Activated CD4-positive, alpha-beta T cell treated with anti-CD3 and anti-CD28 coated beads for 36 hours (primary cell): ENCODE measurements at regions not wholly inside any gene's neighbourhood (a gene's known extent, or its start where the extent isn't known, plus 50 kb on each side); places are given as distances from the start of the nearest gene placed in this dataset.

ENCODE experiments used
- ATAC-seq: fragments of 200-7000 bp; cut with Tn5 transposase; one replicate; pipeline ENCODE4 v1.10.0; 2021; ENCODE audit warnings: mild to moderate bottlenecking, moderate library complexity
- CTCF ChIA-PET: fragments of 350-600 bp; sonication (Branson Sonifier 250); formaldehyde crosslinking; loops from one replicate; lab custom pipeline; 2021; ENCODE audit warnings: antibody characterized with exemption; lab: Charles Lee
- POLR2A ChIA-PET: fragments of 350-600 bp; sonication (Branson Sonifier 250); formaldehyde crosslinking; loops from one replicate; lab custom pipeline; 2021; ENCODE audit warnings: antibody characterized with exemption, inconsistent platforms; lab: Charles Lee
- DNase-seq: peaks from one replicate; pipeline ENCODE4 v3.0.0-alpha.2; 2020
- H3K27ac Mint-ChIP-seq: one replicate; pipeline ENCODE4 v1.8.0; 2021; ENCODE audit warnings: mixed read lengths
- H3K27me3 Mint-ChIP-seq: one replicate; pipeline ENCODE4 v1.8.0; 2021; ENCODE audit warnings: mixed read lengths
- H3K36me3 Mint-ChIP-seq: one replicate; pipeline ENCODE4 v1.8.0; 2021; ENCODE audit warnings: low read depth, mixed read lengths
- H3K4me1 Mint-ChIP-seq: one replicate; pipeline ENCODE4 v1.8.0; 2021; ENCODE audit warnings: mixed read lengths
- H3K4me3 Mint-ChIP-seq: one replicate; pipeline ENCODE4 v1.8.0; 2021; ENCODE audit warnings: mild to moderate bottlenecking, moderate library complexity, mixed read lengths
- H3K9me3 Mint-ChIP-seq: one replicate; pipeline ENCODE4 v1.8.0; 2021; ENCODE audit warnings: low read depth, mixed read lengths
- intact Hi-C, 2 experiments: fragments of 100-400 bp; cut with DNase I in 1 of 2; cut with micrococcal nuclease in 1 of 2; formaldehyde crosslinking; loops; one replicate each; pipeline versions ENCODE4 v1.14.2 to v1.15.1; 2022 to 2024; cut with DNase I, micrococcal nuclease

- POLR2A ChIA-PET: interaction anchor here (0.6 to 0.7 kb wide), 2 partner anchors 13 to 21 kb away, joined by 3 read pairs; no protein-coding TSS in a partner anchor
- intact Hi-C loops: loop anchor here (5.0 kb wide), 2 partner anchors 75 to 195 kb away; no protein-coding TSS in a partner anchor
Observed at GRCh38 chr9:31347082-31347617, 1037.3 kb upstream of the ACO1 start.

DNA sequence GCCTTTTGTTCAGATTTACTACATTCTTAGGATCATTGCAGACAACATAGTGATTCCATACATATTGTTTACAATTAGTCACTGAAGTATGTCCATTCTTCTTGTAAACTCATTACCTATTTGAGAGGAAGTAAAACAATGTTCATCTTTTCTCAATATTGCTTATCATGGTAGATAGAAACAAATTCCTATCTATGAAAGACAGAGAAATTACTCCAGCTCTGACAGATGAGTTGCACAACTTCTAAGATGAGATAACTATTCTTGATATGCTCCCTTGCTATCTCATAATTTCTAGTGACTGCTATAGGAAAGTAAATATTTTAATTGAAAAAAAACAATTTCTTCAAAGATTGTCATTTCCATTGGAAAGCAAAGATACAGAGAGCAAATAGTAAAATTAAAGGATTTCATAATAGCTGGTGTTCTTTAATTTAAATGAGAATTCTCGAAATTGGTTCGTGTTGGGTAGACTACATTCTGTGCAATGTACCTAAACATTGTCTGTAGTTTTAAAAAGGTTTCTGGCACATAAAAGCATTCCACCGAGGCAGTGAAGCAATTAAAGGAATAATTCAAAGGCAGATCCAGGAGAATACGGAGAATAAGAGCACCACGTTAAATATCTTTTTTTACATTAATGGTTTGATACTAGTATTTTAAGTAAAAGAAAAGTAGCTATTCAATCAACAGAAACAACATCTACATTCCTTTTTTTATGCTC is 1029.1 kb upstream of the ACO1 start:
- Mint-ChIP-seq H3K4me3 (no peak overlapping the region), H3K36me3 (no peaks in the 10 kb centered on the region), H3K9me3 (peaks cover 7% of the 10 kb centered on the region), H3K27ac (no peak overlapping the region), H3K4me1 (no peaks in the 10 kb centered on the region), H3K27me3 (no peaks in the 10 kb centered on the region)
- ChIA-PET CTCF (no interaction called here), POLR2A (no interaction called here)
- intact Hi-C loops: no loop called here
- DNase-seq (no peak), ATAC-seq (no peak)

More at GRCh38 chr9:31347082-31347617, 1037.3 kb upstream of the ACO1 start:
- Mint-ChIP-seq H3K4me1 (peaks cover 32% of the 10 kb centered on the region), H3K36me3 (peaks cover 11% of the 10 kb centered on the region), H3K4me3 (peak overlapping the region; percentile 65), H3K27ac (peak overlapping the region; percentile 95), H3K27me3 (no peaks in the 10 kb centered on the region), H3K9me3 (peaks cover 12% of the 10 kb centered on the region)
- DNase-seq: no peak
- peak; percentile 94 for ATAC-seq
- CTCF ChIA-PET: interaction anchor here (0.7 to 1.7 kb wide), 4 partner anchors 12 to 34 kb away, joined by 3 to 5 read pairs (median 4); no protein-coding TSS in a partner anchor

- ChIA-PET CTCF (no interaction called here), POLR2A (no interaction called here)
- no peaks in the 10 kb centered on the region for H3K27me3 Mint-ChIP-seq
- no peak overlapping the region for H3K27ac Mint-ChIP-seq
- DNase-seq (no peak), ATAC-seq (no peak)
- intact Hi-C loops: no loop called here
- no peaks in the 10 kb centered on the region for H3K4me1 Mint-ChIP-seq
- no peak overlapping the region for H3K4me3 Mint-ChIP-seq
- H3K36me3 Mint-ChIP-seq: no peaks in the 10 kb centered on the region
- H3K9me3 Mint-ChIP-seq: peaks cover 7% of the 10 kb centered on the region
Observed at GRCh38 chr9:31355965-31356364, 1028.5 kb upstream of the ACO1 start.

DNA sequence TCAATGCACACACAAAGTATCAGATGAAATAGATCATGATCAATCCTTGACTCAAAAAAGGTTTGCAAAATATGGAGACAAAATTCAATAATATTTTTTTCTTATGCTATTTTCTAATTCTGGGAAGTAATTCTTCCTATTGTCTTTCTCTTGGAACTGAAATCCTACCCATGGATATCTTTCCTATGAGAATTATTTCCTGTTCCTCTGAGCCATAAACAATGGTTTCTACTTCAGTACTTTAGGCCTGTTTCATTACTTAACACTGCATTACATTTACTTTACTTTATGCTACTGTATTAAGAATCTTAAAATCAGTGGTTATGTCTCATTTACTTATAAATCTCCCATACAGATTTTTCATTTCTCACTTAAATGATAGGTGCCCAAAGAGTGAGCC is 1025.4 kb upstream of the ACO1 start:
- CTCF ChIA-PET: interaction anchor here (1.1 kb wide), 1 partner anchor 12 kb away, joined by 4 read pairs; no protein-coding TSS in a partner anchor
- POLR2A ChIA-PET: no interaction called here
- no peak for ATAC-seq
- intact Hi-C loops: no loop called here
- Mint-ChIP-seq H3K4me1 (no peaks in the 10 kb centered on the region), H3K4me3 (no peak overlapping the region), H3K36me3 (no peaks in the 10 kb centered on the region), H3K9me3 (peaks cover 5% of the 10 kb centered on the region), H3K27me3 (no peaks in the 10 kb centered on the region), H3K27ac (no peak overlapping the region)
- no peak for DNase-seq

- no peaks in the 10 kb centered on the region for H3K36me3 Mint-ChIP-seq
- H3K27me3 Mint-ChIP-seq: no peaks in the 10 kb centered on the region
- no peak for DNase-seq
Observed at GRCh38 chr9:31364171-31364570, 1020.3 kb upstream of the ACO1 start.

GRCh38 chr9:31372799-31373587 is 1011.5 kb upstream of the ACO1 start:
- Mint-ChIP-seq H3K4me1 (no peaks in the 10 kb centered on the region), H3K27ac (no peak overlapping the region), H3K9me3 (peaks cover 2% of the 10 kb centered on the region), H3K36me3 (no peaks in the 10 kb centered on the region), H3K4me3 (no peak overlapping the region), H3K27me3 (no peaks in the 10 kb centered on the region)
- intact Hi-C loops: no loop called here
- ATAC-seq: no peak
- ChIA-PET POLR2A (no interaction called here), CTCF (no interaction called here)
- no peak for DNase-seq

More at GRCh38 chr9:31364171-31364570, 1020.3 kb upstream of the ACO1 start:
- Mint-ChIP-seq H3K27ac (no peak overlapping the region), H3K4me1 (no peaks in the 10 kb centered on the region), H3K4me3 (no peak overlapping the region), H3K9me3 (no peaks in the 10 kb centered on the region)
- ChIA-PET CTCF (no interaction called here), POLR2A (no interaction called here)
- intact Hi-C loops: no loop called here
- ATAC-seq: no peak

- H3K4me3 Mint-ChIP-seq: no peak overlapping the region
- ATAC-seq: no peak
- H3K9me3 Mint-ChIP-seq: peaks cover 2% of the 10 kb centered on the region
- DNase-seq: no peak
- H3K4me1 Mint-ChIP-seq: no peaks in the 10 kb centered on the region
- ChIA-PET CTCF (no interaction called here), POLR2A (no interaction called here)
- no peaks in the 10 kb centered on the region for H3K27me3 Mint-ChIP-seq
- H3K36me3 Mint-ChIP-seq: no peaks in the 10 kb centered on the region
- H3K27ac Mint-ChIP-seq: no peak overlapping the region
- intact Hi-C loops: no loop called here
Observed at GRCh38 chr9:31377358-31377757, 1007.1 kb upstream of the ACO1 start.

- Mint-ChIP-seq H3K36me3 (no peaks in the 10 kb centered on the region), H3K27ac (no peak overlapping the region), H3K9me3 (no peaks in the 10 kb centered on the region), H3K27me3 (no peaks in the 10 kb centered on the region), H3K4me1 (peaks cover 9% of the 10 kb centered on the region), H3K4me3 (no peak overlapping the region)
- ChIA-PET CTCF (no interaction called here), POLR2A (no interaction called here)
- intact Hi-C loops: no loop called here
- DNase-seq (no peak), ATAC-seq (no peak)
Observed at GRCh38 chr9:31388660-31389059, 995.8 kb upstream of the ACO1 start.

DNA sequence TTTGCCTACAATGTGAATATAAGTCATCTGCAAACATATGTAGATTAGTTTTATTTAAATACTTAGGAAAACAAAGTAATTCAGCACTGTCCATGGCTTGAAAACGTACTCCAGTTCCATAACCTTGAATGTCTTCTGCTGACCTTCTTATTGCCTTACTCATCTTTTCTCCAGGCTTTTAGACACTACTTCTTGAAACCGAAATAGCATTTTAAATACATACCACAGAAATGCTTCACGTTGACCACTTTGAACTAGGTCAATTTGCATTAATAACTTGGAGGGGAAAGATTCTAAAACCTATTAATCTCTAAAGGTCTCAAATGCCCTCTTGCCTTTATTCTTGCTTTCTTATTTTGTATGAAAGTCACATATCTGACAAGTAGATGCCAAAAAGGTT is 995.4 kb upstream of the ACO1 start:
- no peaks in the 10 kb centered on the region for H3K27me3 Mint-ChIP-seq
- POLR2A ChIA-PET: no interaction called here
- H3K4me3 Mint-ChIP-seq: no peak overlapping the region
- DNase-seq: no peak
- H3K9me3 Mint-ChIP-seq: no peaks in the 10 kb centered on the region
- H3K4me1 Mint-ChIP-seq: peaks cover 9% of the 10 kb centered on the region
- intact Hi-C loops: no loop called here
- H3K27ac Mint-ChIP-seq: no peak overlapping the region
- H3K36me3 Mint-ChIP-seq: no peaks in the 10 kb centered on the region
- CTCF ChIA-PET: no interaction called here
- ATAC-seq: no peak

DNA sequence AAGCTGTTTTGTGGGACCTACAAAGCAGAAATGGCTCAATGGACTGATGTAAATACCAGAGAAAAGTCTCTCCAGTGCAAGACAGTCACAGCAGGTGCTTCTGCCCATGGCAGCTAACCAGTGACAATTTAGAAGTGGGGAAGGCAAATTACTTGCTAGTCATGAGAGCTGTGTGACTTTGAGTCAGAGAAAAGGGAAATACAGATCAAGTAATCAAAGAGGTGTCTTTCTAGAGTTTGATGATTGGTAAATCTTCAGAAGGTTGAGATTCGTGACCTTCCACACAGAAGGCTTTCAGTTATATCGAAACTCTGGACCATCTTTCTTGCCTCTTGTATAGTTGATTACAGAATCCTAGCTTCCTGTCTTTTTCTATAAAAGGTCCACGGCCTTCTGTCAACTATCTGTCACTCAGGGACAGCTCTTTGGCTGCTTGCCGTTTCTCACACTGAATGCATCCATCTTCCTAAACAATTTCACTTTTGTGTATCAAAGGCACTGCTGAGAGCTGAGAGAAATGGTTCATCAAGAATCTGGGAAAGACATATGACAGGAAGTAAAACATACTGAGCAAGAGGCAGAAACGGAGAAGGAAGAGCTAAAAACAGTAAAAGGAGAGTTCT is 993.9 kb upstream of the ACO1 start:
- intact Hi-C loops: no loop called here
- Mint-ChIP-seq H3K4me1 (peaks cover 9% of the 10 kb centered on the region), H3K27ac (no peak overlapping the region), H3K27me3 (no peaks in the 10 kb centered on the region), H3K4me3 (no peak overlapping the region), H3K36me3 (no peaks in the 10 kb centered on the region), H3K9me3 (no peaks in the 10 kb centered on the region)
- CTCF ChIA-PET: interaction anchor here (1.3 kb wide), 1 partner anchor 16 kb away, joined by 4 read pairs; no protein-coding TSS in a partner anchor
- no peak for DNase-seq
- peak; percentile 58 for ATAC-seq
- POLR2A ChIA-PET: no interaction called here

GRCh38 chr9:31393240-31393639 is 991.2 kb upstream of the ACO1 start:
- ATAC-seq (no peak), DNase-seq (no peak)
- Mint-ChIP-seq H3K4me1 (peaks cover 9% of the 10 kb centered on the region), H3K27me3 (no peaks in the 10 kb centered on the region), H3K27ac (no peak overlapping the region), H3K9me3 (peaks cover 3% of the 10 kb centered on the region), H3K36me3 (no peaks in the 10 kb centered on the region), H3K4me3 (no peak overlapping the region)
- CTCF ChIA-PET: interaction anchor here (1.4 kb wide), 1 partner anchor 11 kb away, joined by 3 read pairs; no protein-coding TSS in a partner anchor
- intact Hi-C loops: no loop called here
- POLR2A ChIA-PET: no interaction called here
